ENCODE measurements at regions not wholly inside any gene's neighbourhood (a gene's known extent, or its start where the extent isn't known, plus 50 kb on each side); places are given as distances from the start of the nearest gene placed in this dataset.

DNA sequence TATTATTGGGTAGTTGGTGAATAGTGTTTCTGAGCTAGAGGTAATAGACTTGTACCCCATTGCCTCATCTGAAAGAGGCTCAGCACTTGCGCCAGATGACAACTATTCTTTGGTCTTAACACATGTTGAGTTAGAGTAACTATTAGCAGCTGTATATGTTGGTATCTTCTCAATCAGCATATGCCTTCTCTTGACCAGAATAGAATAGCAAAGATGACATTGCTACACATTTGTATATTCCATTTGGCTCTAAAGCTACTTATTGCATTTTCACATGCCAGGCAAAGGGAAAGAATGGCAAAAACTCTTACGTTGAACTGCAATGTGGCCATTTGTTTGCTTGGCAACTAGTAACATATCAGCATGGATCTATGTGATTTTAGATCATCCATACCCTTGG, 173.8 kb upstream of the AGR3 start:
- no peaks in the 10 kb centered on the region for H3K9me3 Mint-ChIP-seq
- TF ChIP-seq, protein P1, sequence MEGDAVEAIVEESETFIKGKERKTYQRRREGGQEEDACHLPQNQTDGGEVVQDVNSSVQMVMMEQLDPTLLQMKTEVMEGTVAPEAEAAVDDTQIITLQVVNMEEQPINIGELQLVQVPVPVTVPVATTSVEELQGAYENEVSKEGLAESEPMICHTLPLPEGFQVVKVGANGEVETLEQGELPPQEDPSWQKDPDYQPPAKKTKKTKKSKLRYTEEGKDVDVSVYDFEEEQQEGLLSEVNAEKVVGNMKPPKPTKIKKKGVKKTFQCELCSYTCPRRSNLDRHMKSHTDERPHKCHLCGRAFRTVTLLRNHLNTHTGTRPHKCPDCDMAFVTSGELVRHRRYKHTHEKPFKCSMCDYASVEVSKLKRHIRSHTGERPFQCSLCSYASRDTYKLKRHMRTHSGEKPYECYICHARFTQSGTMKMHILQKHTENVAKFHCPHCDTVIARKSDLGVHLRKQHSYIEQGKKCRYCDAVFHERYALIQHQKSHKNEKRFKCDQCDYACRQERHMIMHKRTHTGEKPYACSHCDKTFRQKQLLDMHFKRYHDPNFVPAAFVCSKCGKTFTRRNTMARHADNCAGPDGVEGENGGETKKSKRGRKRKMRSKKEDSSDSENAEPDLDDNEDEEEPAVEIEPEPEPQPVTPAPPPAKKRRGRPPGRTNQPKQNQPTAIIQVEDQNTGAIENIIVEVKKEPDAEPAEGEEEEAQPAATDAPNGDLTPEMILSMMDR (IDR thresholded peaks at IDR 0.05): no peak
- no peak overlapping the region for H3K4me3 Mint-ChIP-seq
- H3K36me3 Mint-ChIP-seq (ENCODE audit: low read depth): no peaks in the 10 kb centered on the region
- POLR2A ChIA-PET: interaction anchor here (0.5 to 0.6 kb wide), 2 partner anchors 38 to 42 kb away, joined by 3 read pairs; no protein-coding TSS in a partner anchor
- CTCF ChIA-PET: interaction anchor here (0.9 kb wide), 1 partner anchor 9 kb away, joined by 4 read pairs; no protein-coding TSS in a partner anchor
- DNase-seq: no peak
- H3K27ac Mint-ChIP-seq: no peak overlapping the region
- ATAC-seq: no peak
- no peaks in the 10 kb centered on the region for H3K27me3 Mint-ChIP-seq
- H3K4me1 Mint-ChIP-seq (ENCODE audit: low read depth): peaks cover 8% of the 10 kb centered on the region
- intact Hi-C loops (cut with micrococcal nuclease): no loop called here

DNA sequence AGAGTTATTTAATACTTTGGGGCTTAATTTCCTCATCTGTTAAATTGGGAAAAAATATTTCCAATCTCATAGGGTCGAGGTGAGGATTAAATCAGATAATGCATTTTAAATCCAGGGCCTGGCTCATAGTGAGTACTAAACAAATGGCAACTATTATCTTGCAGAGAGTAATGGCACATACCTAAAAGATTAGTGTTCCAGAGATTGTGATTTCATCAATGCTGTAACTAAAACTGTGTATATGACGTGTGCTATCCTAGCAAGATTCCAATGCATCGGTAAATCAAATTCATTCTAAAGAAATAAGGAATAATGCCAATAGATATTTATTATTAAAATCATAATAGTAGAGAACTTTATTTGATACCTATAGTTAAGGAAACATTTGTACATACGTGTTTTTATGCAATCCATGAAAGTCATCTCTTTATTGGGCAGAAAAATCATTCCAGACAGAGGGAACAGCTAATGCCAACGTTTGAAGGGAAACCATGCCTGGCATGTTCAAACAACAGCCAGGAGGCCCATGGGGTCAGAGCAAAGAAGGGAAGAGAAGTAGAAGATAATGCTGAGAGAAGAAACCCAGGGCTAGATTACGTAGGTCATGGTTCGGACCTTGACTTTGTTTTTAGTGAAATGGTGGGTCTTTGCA, 174.8 kb upstream of the AGR3 start:
- POLR2A ChIA-PET: no interaction called here
- intact Hi-C loops (cut with micrococcal nuclease): no loop called here
- H3K36me3 Mint-ChIP-seq (ENCODE audit: low read depth): no peaks in the 10 kb centered on the region
- H3K4me1 Mint-ChIP-seq (ENCODE audit: low read depth): peaks cover 8% of the 10 kb centered on the region
- H3K9me3 Mint-ChIP-seq: no peaks in the 10 kb centered on the region
- TF ChIP-seq, protein P1 (IDR thresholded peaks at IDR 0.05): no peak
- H3K27ac Mint-ChIP-seq: no peak overlapping the region
- CTCF ChIA-PET: no interaction called here
- DNase-seq: no peak
- no peak overlapping the region for H3K4me3 Mint-ChIP-seq
- no peaks in the 10 kb centered on the region for H3K27me3 Mint-ChIP-seq
- no peak for ATAC-seq

DNA sequence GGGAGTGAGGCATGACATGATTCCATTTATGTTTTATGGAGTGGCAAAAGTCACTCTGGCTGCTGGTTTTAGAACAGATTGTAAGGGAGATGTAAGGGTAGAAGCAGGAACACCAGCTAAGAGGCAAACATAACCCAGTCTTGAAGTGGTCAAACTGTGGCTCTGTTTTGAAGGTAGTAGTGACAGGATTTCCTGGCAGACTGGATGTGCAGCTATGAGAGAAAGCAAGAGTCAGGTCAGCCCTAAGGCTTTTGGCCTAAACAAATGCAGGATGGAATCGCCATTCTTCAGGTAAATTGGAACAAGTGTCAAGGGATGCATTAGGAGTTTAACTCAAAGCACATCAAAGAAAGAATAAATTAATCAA, 175.3 kb upstream of the AGR3 start:
- TF ChIP-seq, protein P1 (IDR thresholded peaks at IDR 0.05): no peak
- H3K4me3 Mint-ChIP-seq: no peak overlapping the region
- no peaks in the 10 kb centered on the region for H3K9me3 Mint-ChIP-seq
- no peak overlapping the region for H3K27ac Mint-ChIP-seq
- peaks cover 8% of the 10 kb centered on the region for H3K4me1 Mint-ChIP-seq (ENCODE audit: low read depth)
- no peak for ATAC-seq
- no peaks in the 10 kb centered on the region for H3K27me3 Mint-ChIP-seq
- H3K36me3 Mint-ChIP-seq (ENCODE audit: low read depth): no peaks in the 10 kb centered on the region
- DNase-seq: no peak
- CTCF ChIA-PET: interaction anchor here (0.7 kb wide), 1 partner anchor 78 kb away, joined by 3 read pairs; no protein-coding TSS in a partner anchor
- intact Hi-C loops (cut with micrococcal nuclease): no loop called here
- POLR2A ChIA-PET: no interaction called here

DNA sequence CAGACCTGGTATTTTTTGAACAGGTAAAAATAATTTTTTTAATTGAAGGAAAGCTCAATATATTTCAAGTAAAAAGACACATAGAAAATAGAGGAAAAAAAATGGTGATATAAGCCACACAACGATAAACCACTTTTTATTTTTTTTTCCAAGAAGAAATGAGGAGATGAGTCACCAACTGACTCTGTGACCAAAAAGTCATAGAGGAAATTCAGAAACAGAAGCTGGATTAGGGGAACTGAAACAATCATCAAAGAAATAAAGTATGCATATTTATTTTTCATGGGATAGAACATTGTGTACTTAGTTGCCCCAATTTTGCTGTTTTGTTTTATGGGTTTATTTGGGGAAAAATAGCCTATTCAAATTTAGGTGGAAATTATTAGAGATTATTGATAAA, 176.8 kb upstream of the AGR3 start:
- Mint-ChIP-seq H3K4me1 (ENCODE audit: low read depth) (peaks cover 19% of the 10 kb centered on the region), H3K36me3 (ENCODE audit: low read depth) (no peaks in the 10 kb centered on the region), H3K4me3 (no peak overlapping the region), H3K9me3 (no peaks in the 10 kb centered on the region), H3K27me3 (no peaks in the 10 kb centered on the region), H3K27ac (no peak overlapping the region)
- TF ChIP-seq, protein P1 (IDR thresholded peaks at IDR 0.05): no peak
- ChIA-PET CTCF (no interaction called here), POLR2A (interaction anchor here (0.7 kb wide), 1 partner anchor 344 kb away, joined by 3 read pairs; no protein-coding TSS in a partner anchor)
- DNase-seq (no peak), ATAC-seq (peak; percentile 17)
- intact Hi-C loops (cut with micrococcal nuclease): no loop called here

DNA sequence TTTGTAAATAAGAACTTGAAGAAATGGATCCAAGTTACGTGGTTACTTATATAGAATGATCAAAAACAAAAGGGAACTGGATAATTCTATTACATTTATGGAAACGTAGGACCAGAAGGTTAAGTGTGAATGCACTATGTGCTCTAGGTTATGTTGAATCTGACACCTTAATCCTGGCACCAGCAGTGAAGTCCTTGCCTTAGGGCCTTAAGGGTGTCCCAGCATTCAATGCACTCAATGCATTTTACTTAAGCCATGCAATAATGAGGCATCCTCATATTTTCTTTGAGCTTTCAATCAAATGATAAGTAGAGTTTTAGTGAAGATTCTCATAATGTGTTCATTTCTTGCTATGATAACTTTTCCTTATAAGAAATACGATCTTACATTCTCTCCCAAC, 178.3 kb upstream of the AGR3 start:
- intact Hi-C loops (cut with micrococcal nuclease): loop anchor here (5.0 kb wide), 1 partner anchor 172 kb away; no protein-coding TSS in a partner anchor
- no peak overlapping the region for H3K4me3 Mint-ChIP-seq
- H3K4me1 Mint-ChIP-seq (ENCODE audit: low read depth): peaks cover 20% of the 10 kb centered on the region
- H3K9me3 Mint-ChIP-seq: no peaks in the 10 kb centered on the region
- H3K27ac Mint-ChIP-seq: no peak overlapping the region
- no peaks in the 10 kb centered on the region for H3K27me3 Mint-ChIP-seq
- POLR2A ChIA-PET: no interaction called here
- no peak for ATAC-seq
- CTCF ChIA-PET: no interaction called here
- DNase-seq: no peak
- TF ChIP-seq, protein P1 (IDR thresholded peaks at IDR 0.05): no peak
- no peaks in the 10 kb centered on the region for H3K36me3 Mint-ChIP-seq (ENCODE audit: low read depth)

All from activated CD8-positive, alpha-beta T cell treated with anti-CD3 and anti-CD28 coated beads for 36 hours (primary cell).